Inferior parietal cortex (tissue), 1 donor: ENCODE measurements at regions not wholly inside any gene's neighbourhood (a gene's known extent, or its start where the extent isn't known, plus 50 kb on each side); places are given as distances from the start of the nearest gene placed in this dataset.

Source experiments
- DNase-seq: peaks from one replicate; pipeline ENCODE4 v3.0.0-alpha.2; 2016; ENCODE audit errors: extremely low spot score

DNA sequence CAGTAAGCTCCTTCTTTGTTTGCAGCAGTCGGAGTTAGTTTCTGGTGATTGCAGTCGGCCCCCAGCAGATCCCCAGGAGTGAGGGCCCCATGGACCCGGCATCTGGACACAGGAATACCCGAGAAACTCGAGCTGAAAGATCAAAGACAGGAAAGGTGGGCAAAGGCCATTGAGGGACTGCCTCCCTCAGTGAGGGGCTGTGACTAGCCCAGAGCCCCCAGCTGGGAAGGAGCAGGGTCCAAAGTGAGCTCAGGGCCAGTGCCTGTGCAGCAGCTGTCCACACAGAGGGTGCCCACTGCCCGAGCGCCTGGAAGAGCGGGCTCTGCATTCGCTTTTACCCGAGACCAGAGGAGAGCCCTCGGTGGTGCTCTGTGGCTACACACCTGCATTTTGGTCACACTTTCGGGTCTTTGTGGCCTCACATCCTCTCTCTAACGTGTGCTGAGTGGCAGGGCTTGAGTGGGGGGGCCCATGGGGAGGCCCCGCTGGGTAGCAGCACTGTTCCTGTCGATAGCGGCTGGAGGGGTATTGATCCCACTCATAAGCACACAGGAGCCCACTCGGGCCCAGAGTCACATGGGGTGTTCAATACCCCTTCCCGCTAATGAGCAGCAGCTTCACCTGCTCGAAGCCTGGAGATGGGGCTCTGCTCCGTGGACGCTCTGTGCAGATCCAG, 532.9 kb downstream of the TBC1D22A start:
- DNase-seq = no peak

DNA sequence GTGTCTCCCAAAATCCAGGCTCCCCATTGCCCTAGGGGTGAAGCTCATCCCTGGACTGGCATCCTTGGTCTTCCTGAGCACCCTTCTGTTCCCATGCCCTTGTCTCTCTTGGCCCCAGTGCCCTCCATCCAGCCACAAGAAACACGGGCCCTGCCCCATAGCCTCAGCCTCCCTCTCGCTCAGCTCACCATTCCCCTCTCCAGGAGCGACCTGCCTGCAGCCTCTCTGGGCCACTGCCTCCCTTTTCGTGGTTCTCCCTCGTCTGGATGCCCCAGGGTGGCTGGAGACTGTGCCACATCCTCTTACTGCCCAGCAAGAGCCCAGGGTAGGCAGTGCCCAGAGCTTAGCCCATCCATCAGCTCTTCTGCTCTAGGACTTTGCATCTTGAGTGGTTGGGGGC, 532.1 kb downstream of the TBC1D22A start:
- DNase-seq = no peak

DNA sequence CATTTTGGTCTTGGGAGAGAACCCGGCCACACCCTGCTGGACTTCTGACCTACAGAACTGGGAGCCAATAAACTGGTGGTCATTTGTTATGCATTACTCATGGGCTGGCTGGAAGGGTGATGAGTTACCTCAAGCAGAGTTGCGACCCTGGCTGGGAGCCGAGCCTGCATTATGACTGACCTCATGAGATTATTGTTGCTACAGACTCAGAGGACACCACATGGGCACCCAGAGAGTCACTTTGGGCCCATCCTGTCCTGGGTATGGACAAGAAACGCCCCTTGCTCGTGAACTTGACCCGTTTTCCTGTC, 531.7 kb downstream of the TBC1D22A start:
- DNase-seq = no peak

DNA sequence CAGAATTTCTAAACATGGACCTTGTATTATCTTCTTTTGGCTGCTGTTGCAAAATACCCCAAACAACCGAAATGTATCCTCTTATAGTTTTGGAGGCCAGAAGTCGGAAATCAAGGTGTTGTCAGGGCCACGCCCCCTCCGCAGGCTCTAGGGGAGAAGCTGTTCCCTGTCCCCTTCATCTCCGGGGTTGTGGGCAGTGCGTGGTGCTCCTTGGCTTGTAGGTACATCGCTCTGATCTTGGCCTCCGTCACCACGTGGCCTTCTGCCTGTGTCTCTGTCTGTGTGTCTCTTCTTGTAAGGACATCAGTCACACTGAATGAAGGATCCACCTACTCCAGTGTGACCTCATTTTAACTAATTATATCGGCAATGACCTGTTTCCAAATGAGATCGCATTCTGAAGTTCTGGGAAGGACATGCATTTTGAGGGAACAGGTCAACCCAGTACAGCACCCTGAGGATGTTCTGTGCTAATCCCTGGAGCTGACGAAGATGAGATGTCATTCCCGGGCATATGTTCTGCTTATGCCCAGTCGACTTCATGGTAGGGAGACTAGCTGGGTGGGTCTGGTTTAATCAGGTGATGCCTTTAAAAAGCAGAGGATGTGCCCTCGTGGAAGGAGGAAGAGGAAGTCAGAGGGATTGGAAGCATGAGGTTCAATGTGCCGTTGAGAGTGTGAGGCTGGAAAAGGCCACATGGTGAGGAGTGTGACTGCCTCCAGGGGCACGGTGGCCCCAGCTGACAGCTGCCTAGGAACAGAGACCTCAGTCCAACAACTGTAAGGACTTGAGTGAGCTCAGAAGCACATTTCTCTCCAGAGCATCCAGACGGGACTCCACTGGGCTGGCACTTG, 531.1 kb downstream of the TBC1D22A start:
- no peak for DNase-seq

DNA sequence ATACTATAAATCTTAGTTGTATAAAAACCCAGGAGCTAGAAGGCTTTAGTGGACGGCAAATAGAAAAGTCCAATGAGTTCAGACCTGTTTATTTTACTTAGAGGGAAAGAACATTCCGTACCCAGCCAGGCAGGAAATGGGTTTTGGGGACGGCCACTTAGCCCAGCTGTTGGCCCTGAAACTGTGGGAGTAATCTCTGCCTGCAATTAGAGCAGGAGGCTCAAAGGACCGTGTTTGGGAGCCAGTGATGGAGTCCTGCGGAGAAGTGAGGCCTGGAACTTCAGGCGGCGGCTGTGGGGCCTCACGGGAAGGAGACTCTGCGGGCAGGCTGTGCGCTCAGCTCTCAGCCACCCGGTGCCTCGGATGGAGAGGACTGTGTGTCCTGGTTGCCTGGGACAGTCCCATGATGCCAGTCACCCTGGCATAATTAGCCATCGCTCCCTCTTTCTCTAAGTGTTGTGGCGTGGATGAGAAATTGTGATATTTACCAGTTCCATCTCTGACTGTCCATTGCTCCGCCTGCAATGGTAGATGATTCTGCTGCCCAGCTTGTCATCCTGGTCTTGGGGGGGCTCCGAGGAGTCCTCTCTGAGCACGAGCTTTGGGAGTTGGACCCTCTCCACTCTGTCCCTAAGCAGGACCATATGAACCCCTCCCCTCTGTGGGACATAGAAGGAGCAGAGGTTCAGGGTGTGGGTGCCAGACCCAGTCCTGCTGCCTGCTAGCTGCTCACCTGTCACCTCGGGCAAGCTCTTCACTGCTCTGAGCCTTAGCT, 530.3 kb downstream of the TBC1D22A start:
- no peak for DNase-seq

DNA sequence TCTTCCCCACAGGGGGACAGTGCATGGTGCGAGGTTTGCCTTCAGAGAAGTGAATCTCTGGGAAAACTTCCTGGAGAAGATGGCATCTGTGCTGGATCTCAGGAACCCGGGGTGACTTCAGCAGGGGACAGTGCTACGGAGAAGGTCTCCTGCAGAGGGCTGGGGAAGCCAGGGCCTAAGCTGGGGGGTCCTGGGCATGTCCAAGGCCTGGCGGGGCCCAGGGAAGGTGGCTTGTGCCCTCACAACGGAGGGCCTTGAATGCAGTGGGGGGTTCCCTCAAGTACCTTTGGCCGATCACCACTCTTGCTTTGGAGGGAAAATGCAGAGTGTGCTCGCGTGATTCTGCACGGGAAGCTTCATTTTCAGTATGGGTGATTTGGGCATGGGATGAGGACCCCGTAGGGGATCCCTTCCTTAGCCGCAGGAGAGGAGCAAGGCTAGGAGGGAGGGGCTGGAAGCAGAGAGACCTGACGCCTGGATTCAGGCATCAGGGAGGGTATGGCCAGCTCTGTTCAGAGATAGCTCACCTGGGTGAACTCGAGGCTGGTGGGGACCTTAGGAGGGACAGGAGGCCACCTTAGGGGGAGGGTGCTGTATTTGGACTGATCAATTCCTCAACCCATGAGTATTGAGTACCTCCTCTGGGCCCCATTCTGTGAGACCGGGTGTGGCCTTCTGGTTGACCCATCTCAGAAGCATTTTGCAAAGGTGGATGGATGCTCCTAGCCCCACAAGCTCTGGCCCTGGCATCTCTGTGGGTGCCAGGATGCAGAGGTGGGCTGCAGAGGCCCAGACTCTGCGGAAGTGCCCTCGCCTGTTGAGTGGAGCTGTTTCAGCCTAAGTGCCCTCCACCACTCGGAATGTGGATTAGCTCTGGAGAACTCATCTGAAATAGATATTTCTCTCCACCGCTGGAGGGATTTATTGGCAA, 529.4 kb downstream of the TBC1D22A start:
- DNase-seq = no peak

DNA sequence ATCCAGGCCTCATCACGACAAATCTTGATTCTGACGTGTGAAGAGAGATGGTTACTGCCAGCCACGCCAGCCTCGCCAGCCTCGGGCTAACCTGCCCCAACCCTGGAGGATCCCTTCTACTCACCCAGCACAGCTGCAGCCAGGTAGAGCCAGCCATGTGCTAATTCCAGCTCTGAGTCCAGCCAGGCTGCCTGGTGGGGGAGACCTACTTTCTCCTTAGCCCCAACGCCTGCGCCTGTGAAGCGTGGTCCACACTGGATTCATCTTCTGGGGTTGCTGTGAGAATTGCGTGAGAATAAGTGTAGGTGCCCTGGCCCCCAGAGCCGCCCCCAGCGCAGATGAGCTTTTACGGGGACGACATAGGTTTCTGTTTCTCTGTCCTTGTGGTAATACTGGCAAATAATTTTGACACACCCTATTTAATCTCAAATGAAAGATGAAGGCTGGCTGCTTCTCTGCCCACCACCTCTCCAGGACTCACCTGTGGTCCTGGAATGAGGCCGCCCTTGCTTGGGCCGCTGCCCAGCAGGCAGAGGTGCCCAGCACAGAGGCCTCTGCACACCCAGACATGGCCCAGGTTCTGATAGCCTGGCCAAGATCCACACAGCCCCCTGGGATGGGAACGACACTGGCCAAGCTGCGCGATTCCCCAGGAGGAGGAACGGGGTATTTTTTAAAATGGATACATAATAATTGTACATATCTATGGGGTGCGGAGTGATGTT, 528.4 kb downstream of the TBC1D22A start:
- DNase-seq = no peak

DNA sequence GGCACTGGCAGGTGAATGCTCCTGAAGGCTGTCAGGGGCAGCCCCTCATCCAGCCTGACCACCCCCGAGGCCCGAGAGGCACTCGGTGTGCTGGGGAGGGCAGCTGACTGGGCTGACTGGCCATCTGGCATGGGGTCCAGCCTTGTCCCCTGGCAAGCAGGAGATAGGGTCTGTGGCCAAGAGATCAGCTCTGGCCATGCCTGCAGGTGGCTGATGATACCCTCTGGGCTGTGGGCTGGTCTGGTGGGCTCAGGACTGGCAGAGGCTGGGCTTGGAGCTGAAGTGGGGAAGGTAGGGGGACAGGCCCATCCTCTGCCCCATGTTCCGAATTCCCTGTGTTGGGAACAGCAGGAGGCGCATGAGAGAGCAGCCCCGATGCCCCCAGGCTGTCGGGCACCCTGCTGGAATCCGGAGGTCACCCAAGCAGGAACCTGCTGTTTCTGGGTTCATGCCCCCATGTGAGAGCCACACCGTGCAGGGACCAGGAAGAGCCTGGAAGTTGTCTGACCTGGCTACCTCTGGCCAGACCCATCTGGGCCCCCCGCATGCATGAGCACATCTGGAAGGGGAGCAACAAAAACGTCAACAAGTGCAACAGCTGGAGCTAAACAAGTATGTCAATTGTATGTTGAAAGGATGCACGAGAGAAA, 527.0 kb downstream of the TBC1D22A start:
- no peak for DNase-seq

DNA sequence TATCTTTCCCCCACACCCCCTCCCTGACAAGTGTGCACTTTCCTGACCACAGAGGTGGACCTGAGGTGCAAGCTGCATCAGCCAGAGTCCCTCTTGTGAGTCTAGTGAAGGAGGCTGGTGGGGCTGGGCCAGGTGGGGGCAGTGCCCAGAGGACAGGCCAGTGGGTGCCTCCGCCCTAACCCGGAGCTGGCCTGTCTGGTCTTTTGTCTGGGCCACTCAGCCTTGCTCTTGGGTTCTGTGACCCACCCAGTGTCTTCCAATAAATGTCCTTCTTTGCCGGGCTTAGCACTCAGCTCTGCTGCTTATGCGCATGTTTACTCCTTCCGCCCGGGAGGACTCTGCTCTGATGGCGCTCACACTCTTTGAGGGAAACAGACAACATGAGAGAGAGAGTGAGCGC, 526.2 kb downstream of the TBC1D22A start:
- DNase-seq = no peak

DNA sequence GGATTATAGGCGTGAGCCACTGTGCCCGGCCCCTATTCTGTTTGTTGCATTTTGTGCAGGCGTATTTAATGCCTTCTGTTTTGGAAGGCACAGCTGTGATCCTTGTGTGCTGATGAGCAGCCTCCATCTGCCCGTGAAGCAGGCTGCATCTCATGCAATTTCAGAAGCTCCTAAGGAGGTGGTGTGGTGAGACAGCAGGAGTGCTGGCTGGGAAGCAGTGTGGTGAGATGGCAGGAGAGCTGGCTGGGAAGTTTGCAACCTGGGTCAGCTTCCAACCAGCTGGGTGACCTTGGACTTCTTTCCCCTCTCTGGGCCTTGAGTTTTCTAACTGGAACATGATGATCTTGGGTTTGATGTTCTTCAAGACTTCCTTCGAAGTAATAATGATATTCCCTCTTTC, 525.1 kb downstream of the TBC1D22A start:
- no peak for DNase-seq

DNA sequence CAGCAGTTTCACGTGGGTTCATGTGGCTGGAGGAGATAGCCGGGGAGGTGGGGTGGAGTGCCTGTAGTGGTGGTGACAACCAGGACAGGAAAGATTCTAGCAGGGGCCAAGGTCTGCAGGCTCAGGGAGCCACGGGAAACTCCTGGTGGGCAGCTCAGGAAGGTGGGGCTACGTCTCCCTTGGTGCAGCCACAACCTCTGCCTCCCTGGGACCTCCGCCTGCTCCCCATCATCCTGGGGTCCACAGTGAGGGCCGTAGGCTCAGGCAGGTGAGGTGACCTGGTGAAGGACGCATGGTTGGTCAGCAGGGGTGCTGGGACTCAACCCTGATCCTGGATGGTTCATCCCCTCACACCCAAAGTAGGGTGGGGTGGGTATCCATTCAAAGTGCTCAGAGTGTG, 524.1 kb downstream of the TBC1D22A start:
- no peak for DNase-seq

DNA sequence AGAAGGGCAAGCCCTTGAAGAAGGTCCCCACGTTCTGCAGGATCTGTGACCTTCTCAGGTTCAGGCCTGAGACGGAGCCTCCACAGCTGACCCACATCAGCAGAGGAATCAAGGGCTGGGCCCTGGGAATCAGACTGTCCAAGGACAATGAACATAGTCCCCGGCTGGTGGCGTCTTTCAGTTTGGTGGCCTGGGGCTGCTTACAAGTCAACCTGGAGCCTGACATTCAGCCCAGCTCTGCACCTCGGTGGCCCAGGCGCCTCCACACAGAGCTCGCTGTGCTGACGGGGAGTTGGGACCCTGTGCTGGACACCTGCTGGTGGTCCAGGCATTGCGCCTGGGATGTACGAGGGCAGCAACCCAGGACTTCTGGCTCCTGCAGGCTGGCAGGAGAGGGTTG, 523.5 kb downstream of the TBC1D22A start:
- no peak for DNase-seq

DNA sequence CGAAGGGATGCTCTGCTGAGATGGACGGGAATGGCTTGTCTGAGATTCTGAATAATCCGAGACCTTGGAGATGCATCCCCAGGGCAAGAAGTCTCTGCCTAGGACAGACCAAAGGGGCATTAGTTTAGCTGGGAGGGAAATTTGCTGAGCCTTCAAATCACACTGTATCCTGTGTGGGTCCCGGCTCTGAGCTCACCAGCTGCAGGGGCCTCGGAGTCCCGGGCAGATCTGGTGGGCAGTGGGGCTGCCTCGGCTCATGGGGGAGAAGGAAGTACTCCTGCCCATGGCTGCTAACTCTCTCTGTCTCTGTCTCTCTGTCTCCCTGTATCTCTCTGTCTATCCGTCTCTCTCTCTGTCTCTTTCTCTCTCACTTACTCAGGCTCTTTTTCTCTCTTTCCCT, 522.4 kb downstream of the TBC1D22A start:
- DNase-seq = no peak

DNA sequence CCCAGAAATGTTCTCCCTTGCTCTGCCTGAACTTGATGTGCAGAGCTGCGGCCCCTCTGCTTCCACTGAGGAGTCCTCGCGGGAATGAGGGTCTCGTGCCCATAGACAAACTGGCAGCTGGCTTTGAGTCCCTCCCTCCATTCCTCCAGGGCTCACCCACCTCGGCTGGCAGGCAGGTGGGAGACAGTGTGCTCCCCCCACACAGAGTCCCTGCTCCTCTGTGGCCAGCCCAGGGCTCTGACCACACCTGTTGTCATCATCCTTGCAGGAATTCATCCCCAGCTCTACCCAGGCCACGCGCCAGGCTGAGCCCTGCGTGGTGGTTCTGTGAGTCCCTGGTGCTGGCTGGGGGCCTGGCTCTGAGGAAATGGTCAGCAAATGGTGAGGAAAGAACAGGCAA, 521.9 kb downstream of the TBC1D22A start:
- DNase-seq = no peak

DNA sequence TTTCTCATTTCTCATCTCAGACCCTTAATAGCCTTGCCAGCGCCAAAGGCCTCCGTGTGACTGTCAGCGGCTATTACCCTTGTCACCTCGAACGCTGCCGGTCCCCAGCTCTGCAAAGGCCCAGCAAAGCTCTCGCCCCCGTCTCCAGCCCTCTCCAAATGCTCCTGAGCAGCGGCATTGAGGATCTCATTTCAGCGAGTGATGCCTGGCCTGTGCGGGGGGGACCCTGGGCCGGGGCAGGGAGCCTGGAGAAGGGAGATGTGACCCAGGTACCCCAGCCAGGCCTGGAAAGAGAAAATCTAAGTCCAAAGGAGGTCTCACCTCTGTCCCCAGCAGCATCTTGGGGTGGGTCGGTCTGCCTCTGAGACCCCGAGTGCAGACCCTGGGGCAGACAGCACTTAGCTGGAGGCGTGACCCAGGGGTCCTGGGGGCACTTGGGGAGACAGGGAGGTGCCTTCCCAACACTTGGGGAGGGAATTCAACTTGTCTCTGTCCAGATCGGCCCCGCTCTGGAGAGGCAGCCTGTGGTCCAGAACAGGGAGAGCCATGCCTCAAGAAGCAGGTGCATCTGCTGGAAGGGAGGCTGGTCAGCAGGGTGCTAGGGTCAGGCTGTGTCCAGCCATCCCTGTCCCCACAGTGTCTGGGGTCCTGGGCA, 521.3 kb downstream of the TBC1D22A start:
- DNase-seq = no peak

DNA sequence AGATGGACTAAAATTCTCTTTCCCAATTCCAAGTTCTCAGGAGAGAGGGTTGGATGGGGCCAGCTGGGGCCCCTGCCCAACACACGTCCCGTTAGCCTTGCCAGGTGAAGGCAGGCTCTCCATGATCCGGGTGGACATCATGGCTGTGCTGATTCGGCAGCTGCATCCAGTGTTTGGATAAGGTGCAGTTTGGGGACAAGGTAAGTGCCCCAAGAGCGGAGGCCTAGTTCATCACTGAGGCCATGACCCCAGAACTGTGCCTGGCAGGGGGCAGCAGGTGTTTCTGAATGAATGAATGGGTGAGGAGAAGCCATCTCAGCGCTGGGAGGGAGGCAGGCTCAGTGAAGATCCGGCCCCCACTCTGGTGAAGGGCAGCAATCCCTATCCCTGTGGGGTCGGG, 520.4 kb downstream of the TBC1D22A start:
- DNase-seq = no peak

DNA sequence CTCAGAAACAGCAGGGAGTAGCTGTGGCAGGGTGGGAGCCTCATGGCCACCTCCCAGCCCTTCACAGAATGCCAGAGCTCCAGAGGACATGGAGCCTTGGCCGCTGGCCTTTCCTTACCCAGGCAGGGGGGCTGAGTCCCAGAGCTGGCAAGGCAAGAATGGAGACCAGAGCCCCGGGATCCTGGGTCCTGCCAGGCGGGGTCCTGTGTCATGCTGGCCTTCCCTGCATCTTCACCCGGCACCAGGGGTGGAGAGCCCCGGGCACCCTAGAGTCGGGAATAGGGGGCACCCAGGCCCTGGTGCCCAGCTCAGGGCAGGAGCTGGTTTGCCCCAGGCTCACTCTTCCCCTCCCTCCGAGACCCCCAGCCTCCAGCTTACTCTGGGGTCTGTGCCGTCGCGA, 519.9 kb downstream of the TBC1D22A start:
- no peak for DNase-seq

DNA sequence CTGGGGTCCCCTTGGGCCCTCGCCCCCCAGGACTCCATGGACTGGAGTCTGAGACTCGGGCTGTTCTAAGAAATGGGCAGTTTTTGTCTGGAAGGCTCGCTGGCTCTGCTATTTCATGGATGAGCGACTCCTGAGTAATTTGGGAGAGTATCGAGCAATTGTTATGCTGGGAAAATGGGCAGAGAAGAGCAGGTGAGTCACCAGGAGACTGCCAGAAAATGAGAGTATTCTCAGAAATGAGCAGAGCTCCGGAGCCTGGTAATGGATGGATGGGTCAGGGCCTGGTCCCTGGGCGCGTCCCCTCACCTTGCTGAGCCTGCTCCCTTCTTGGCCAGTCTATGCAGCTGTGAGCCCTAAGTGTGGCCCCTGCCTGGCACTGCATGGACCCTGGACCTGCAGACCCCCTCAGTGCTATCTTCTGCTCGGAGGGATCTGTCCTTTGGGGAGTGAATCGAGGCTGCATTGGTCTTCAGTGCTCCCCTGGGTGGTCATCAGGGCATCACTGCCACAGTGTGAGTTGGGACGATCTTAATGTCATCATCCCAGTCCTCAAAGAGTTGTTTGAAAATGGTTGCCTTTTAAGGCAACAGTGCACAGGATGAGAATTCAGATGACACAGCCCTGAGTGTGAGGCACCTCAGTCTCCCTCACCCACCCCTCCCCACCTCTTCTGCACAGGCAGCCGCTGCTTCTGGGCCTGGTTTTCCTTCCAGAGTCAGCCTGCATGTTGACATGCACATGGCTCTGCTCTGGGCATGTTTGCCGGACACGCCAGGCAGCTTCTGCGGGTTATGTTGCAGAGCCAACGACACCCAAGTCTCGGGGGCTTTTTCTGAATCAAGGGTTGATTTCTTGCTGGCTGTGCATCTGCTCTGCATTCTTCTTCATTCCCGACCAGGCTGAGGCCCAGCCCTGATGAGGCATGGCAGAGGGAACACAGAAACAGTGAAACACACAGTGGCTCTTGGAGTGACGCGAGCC, 519.0 kb downstream of the TBC1D22A start:
- DNase-seq = no peak

DNA sequence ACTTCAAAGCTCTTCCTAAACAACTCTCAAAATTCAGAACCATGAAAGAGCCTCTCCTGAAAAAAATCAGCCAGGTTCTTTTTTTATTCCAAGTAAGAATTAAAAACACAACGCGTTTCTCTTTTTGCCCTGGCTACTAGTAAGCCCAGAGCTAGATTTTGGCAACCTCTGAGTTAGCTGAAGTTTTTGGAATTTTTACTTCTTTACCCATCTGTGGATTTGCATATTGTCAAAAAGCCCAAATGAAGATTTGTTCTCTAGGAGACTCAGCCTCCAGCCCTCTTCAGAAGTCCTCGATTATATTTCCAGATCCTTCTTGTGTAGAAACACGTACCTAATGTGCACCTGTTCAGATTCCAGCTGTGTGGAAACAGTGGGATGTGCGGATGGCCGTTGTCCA, 517.9 kb downstream of the TBC1D22A start:
- no peak for DNase-seq
